Thyroid gland (tissue), 4 donors: ENCODE measurements at regions not wholly inside any gene's neighbourhood (a gene's known extent, or its start where the extent isn't known, plus 50 kb on each side); places are given as distances from the start of the nearest gene placed in this dataset.
"Not testable (repeated sequence)": the region's sequence is repeated elsewhere in the genome, so short reads cannot be mapped to it uniquely, and the experiment has no call there.

Experiments
- POLR2A ChIP-seq, 2 donors: fragments of 450-650 bp; IDR thresholded peaks; one replicate each; pipeline ENCODE4 v1.6.1; 2017; ENCODE audit warnings: antibody characterized with exemption in 2 of 2, mild to moderate bottlenecking in 2 of 2, moderate library complexity in 1 of 2
- TF ChIP-seq, protein P1 (sequence below), 6 experiments: fragments of 200-600 bp in 3 of 6; fragments of 450-650 bp in 3 of 6; sonication (generic) in 3 of 6; IDR thresholded peaks; one replicate each; pipeline ENCODE4 v1.5.1; 2016 to 2019; ENCODE audit warnings: antibody characterized with exemption in 6 of 6, mild to moderate bottlenecking in 2 of 6, inconsistent platforms in 1 of 6, moderate library complexity in 1 of 6

GRCh38 chr13:60805640-60806039, 408.6 kb downstream of the TDRD3 start:
- TF ChIP-seq, protein P1, sequence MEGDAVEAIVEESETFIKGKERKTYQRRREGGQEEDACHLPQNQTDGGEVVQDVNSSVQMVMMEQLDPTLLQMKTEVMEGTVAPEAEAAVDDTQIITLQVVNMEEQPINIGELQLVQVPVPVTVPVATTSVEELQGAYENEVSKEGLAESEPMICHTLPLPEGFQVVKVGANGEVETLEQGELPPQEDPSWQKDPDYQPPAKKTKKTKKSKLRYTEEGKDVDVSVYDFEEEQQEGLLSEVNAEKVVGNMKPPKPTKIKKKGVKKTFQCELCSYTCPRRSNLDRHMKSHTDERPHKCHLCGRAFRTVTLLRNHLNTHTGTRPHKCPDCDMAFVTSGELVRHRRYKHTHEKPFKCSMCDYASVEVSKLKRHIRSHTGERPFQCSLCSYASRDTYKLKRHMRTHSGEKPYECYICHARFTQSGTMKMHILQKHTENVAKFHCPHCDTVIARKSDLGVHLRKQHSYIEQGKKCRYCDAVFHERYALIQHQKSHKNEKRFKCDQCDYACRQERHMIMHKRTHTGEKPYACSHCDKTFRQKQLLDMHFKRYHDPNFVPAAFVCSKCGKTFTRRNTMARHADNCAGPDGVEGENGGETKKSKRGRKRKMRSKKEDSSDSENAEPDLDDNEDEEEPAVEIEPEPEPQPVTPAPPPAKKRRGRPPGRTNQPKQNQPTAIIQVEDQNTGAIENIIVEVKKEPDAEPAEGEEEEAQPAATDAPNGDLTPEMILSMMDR (IDR thresholded peaks at IDR 0.05) = not testable (repeated sequence)
- not testable (repeated sequence) for TF ChIP-seq POLR2A (IDR thresholded peaks at IDR 0.05)
